ENCODE measurements at regions not wholly inside any gene's neighbourhood (a gene's known extent, or its start where the extent isn't known, plus 50 kb on each side); places are given as distances from the start of the nearest gene placed in this dataset.

GRCh38 chr5:13359344-13359743, 585.1 kb downstream of the DNAH5 start:
- TF ChIP-seq OSR1 (CRISPR knock-in tag; IDR thresholded peaks at IDR 0.05) = no peak
- TF ChIP-seq PATZ1 (CRISPR knock-in tag; IDR thresholded peaks at IDR 0.05; ENCODE audit: borderline replicate concordance) = no peak
- no peak for TF ChIP-seq SNAI2 (CRISPR knock-in tag; IDR thresholded peaks at IDR 0.05)

Measured in SK-N-SH treated with all-trans-retinoic acid at 6 μM for 48 hours (cell line).